ENCODE measurements at regions not wholly inside any gene's neighbourhood (a gene's known extent, or its start where the extent isn't known, plus 50 kb on each side); places are given as distances from the start of the nearest gene placed in this dataset.

GRCh38 chr4:185874516-185875230, 62.7 kb upstream of the SORBS2 start (continued):
- no peak for TF ChIP-seq PHF8 (conservative IDR thresholded peaks at IDR 0.05; ENCODE audit: low read depth, low read length)
- TF ChIP-seq BCL11A (IDR thresholded peaks at IDR 0.05; ENCODE audit: low read depth in 2 of 2, low read length in 2 of 2), result no peak
- TF ChIP-seq ASH2L (IDR thresholded peaks at IDR 0.05; ENCODE audit: low read length), result no peak
- TF ChIP-seq, protein P1, sequence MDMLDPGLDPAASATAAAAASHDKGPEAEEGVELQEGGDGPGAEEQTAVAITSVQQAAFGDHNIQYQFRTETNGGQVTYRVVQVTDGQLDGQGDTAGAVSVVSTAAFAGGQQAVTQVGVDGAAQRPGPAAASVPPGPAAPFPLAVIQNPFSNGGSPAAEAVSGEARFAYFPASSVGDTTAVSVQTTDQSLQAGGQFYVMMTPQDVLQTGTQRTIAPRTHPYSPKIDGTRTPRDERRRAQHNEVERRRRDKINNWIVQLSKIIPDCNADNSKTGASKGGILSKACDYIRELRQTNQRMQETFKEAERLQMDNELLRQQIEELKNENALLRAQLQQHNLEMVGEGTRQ (IDR thresholded peaks at IDR 0.05; ENCODE audit: low read length), result no peak
- TF ChIP-seq CBX8 (IDR thresholded peaks at IDR 0.05; ENCODE audit: borderline replicate concordance, low read depth, low read length), result no peak

Measured in H1 (cell line).